ENCODE measurements at regions not wholly inside any gene's neighbourhood (a gene's known extent, or its start where the extent isn't known, plus 50 kb on each side); places are given as distances from the start of the nearest gene placed in this dataset.

DNA sequence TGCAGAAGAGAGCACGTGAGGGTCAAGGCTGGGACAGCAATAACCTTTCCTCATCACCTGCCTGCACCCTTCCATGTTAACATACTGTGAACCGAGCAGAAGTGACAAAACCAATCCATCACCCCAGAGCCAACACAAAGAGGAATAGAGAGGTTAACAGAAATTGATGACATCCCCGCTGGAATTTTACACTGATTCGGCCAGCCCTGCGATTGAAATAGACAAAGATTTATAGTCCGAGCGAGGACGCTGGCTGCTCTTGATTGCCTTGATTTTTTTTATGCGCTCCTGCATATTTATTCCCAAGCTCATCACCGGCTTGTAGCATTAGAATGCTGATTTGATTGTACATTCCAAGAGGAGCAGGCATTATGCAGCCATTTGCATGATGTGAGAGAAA, 729.7 kb downstream of the BCL11B start:
- WGBS, 2 experiments (ENCODE audit: extremely low coverage in 2 of 2, insufficient read length in 1 of 2) = no CpG with 5 or more reads among the region's 10 CpGs
- H3K56ac ChIP-seq (ENCODE audit: extremely low read depth, insufficient read depth, low read length) = no peak overlapping the region
- H4K5ac ChIP-seq (ENCODE audit: low read depth, low read length) = no peak overlapping the region
- H2BK20ac ChIP-seq (ENCODE audit: low read depth, low read length) = no peak overlapping the region
- H4K8ac ChIP-seq (ENCODE audit: low read depth in 2 of 2, low read length in 2 of 2) = no peak overlapping the region
- in situ Hi-C loops (cut with MboI; ENCODE audit: low sequenced_read_pairs) = no loop called here
- no peak overlapping the region for H2AFZ ChIP-seq (replicated peaks; ENCODE audit: low read length, poor library complexity)
- no peak overlapping the region for H2BK5ac ChIP-seq (ENCODE audit: low read depth, low read length, poor library complexity, severe bottlenecking)
- no peaks in the 10 kb centered on the region for H4K20me1 ChIP-seq (ENCODE audit: insufficient read depth, low read length)
- dilution Hi-C loops (cut with HindIII; ENCODE audit: low sequenced_read_pairs, unreplicated experiment) = no loop called here
- H3K9me3 ChIP-seq (ENCODE audit: control insufficient read depth, insufficient read depth, low read length) = peaks cover 16% of the 10 kb centered on the region
- ChIA-PET POLR2A (ENCODE audit: unreplicated experiment) (no interaction called here), CTCF (no interaction called here)
- no peak overlapping the region for H3K4me2 ChIP-seq (ENCODE audit: low read depth, low read length)
- no peak overlapping the region for H3K4ac ChIP-seq (ENCODE audit: low read depth, low read length)
- H3K36me3 ChIP-seq (ENCODE audit: control insufficient read depth, insufficient read depth, low read length) = no peaks in the 10 kb centered on the region
- H3K23ac ChIP-seq (ENCODE audit: low read depth, low read length) = no peak overlapping the region
- no peak overlapping the region for H2AK5ac ChIP-seq (ENCODE audit: low read depth, low read length)
- H3K79me1 ChIP-seq (ENCODE audit: low read depth in 1 of 2, low read length in 2 of 2) = no peaks in the 10 kb centered on the region
- H3K14ac ChIP-seq (replicated peaks; ENCODE audit: low read depth, low read length) = no peak overlapping the region
- intact Hi-C loops (cut with micrococcal nuclease) = no loop called here
- no peak overlapping the region for H3K18ac ChIP-seq (ENCODE audit: low read depth, low read length)
- no peaks in the 10 kb centered on the region for H3K9me1 ChIP-seq (ENCODE audit: insufficient read depth, low read length)
- H4K91ac ChIP-seq (ENCODE audit: insufficient read depth, low read depth, low read length) = no peak overlapping the region
- H2AK9ac ChIP-seq (replicated peaks; ENCODE audit: low read depth, low read length, poor library complexity) = peak overlapping the region; percentile 7
- H3K4me3 ChIP-seq (ENCODE audit: insufficient read depth, low read depth, low read length) = no peak overlapping the region
- BruUV-seq (replicated peaks) = no TSS peak
- TF ChIP-seq, protein P1, sequence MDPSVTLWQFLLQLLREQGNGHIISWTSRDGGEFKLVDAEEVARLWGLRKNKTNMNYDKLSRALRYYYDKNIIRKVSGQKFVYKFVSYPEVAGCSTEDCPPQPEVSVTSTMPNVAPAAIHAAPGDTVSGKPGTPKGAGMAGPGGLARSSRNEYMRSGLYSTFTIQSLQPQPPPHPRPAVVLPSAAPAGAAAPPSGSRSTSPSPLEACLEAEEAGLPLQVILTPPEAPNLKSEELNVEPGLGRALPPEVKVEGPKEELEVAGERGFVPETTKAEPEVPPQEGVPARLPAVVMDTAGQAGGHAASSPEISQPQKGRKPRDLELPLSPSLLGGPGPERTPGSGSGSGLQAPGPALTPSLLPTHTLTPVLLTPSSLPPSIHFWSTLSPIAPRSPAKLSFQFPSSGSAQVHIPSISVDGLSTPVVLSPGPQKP (IDR thresholded peaks at IDR 0.05; ENCODE audit: borderline replicate concordance, low read depth, low read length) = no peak
- ATAC-seq (ENCODE audit: low read depth) (no peak), DNase-seq (no peak)
- H3K4me1 ChIP-seq (ENCODE audit: control insufficient read depth, insufficient read depth, low read length) = no peaks in the 10 kb centered on the region
- no peak overlapping the region for H3K27ac ChIP-seq (ENCODE audit: insufficient read depth, low read length)
- H2BK120ac ChIP-seq (ENCODE audit: low read depth, low read length) = no peak overlapping the region
- H2BK15ac ChIP-seq (ENCODE audit: low read depth, low read length) = no peak overlapping the region
- H3K27me3 ChIP-seq (ENCODE audit: control insufficient read depth, insufficient read depth, low read length) = no peaks in the 10 kb centered on the region
- no peak overlapping the region for H3K9ac ChIP-seq (ENCODE audit: low read depth, low read length)

Measured in IMR-90 (cell line).